ENCODE measurements at regions not wholly inside any gene's neighbourhood (a gene's known extent, or its start where the extent isn't known, plus 50 kb on each side); places are given as distances from the start of the nearest gene placed in this dataset.
"Not testable (repeated sequence)": the region's sequence is repeated elsewhere in the genome, so short reads cannot be mapped to it uniquely, and the experiment has no call there.

DNA sequence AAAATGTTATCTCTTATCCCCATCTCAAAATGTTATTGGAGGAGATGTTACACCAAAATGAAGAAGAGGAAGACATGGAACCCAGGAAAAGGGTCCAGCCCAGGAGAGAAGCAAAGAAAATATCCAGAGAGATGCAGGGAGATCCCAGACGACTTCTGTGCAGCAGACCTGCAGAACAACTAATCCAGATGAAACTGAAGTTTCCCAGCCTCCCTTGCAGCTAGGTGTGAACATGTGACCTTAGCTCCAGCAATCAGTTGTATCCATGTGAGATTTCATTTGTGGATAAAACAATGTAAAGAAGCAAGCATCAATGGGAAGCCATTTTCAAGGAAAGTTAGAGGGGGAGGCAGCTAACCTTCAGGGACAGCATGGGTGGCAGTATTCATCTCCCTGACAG is 55.8 kb upstream of the NANOS1 start:
- CTCF ChIA-PET: interaction anchor here (0.7 kb wide), 1 partner anchor 14 kb away, joined by 3 read pairs; no protein-coding TSS in a partner anchor
- POLR2A ChIA-PET: no interaction called here
- H3K4me3 ChIP-seq (ENCODE audit: low read depth, low read length): no peak overlapping the region

DNA sequence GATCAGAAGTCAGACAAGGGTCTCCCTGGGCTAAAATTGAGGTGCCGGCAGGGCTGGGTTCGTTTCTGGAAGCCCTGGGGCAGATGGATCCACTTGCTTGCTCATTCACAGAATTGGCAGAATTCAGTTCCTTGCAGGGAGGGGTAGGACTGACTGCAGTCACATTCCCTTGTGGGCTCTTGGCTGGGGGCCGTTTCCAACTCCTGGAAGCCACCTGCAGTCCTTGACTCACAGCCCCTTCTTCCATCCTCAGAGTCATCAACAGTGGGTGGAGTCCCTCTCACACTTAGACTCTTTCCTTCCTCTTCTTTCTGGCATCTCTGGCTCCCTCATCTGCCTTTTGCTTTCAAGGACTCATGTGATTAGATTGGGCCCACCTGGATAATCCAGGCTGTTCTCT is 54.6 kb upstream of the NANOS1 start:
- DNase-seq (ENCODE audit: low read depth): no peak
- peaks cover 4% of the 10 kb centered on the region for H3K27me3 ChIP-seq (ENCODE audit: control insufficient read depth, insufficient read depth, low read length)
- CTCF ChIA-PET: no interaction called here
- TF ChIP-seq, protein P1, sequence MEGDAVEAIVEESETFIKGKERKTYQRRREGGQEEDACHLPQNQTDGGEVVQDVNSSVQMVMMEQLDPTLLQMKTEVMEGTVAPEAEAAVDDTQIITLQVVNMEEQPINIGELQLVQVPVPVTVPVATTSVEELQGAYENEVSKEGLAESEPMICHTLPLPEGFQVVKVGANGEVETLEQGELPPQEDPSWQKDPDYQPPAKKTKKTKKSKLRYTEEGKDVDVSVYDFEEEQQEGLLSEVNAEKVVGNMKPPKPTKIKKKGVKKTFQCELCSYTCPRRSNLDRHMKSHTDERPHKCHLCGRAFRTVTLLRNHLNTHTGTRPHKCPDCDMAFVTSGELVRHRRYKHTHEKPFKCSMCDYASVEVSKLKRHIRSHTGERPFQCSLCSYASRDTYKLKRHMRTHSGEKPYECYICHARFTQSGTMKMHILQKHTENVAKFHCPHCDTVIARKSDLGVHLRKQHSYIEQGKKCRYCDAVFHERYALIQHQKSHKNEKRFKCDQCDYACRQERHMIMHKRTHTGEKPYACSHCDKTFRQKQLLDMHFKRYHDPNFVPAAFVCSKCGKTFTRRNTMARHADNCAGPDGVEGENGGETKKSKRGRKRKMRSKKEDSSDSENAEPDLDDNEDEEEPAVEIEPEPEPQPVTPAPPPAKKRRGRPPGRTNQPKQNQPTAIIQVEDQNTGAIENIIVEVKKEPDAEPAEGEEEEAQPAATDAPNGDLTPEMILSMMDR (IDR thresholded peaks at IDR 0.05; ENCODE audit: insufficient read depth, low read depth, low read length): no peak
- POLR2A ChIA-PET: no interaction called here
- no peak overlapping the region for H3K4me3 ChIP-seq (ENCODE audit: low read depth, low read length)
- H3K36me3 ChIP-seq (ENCODE audit: control insufficient read depth, insufficient read depth, low read length): no peaks in the 10 kb centered on the region

More for the DNA sequence above, 55.8 kb upstream of the NANOS1 start:
- DNase-seq (ENCODE audit: low read depth): no peak
- Histone ChIP-seq H3K27me3 (ENCODE audit: control insufficient read depth, insufficient read depth, low read length) (peaks cover 4% of the 10 kb centered on the region), H3K36me3 (ENCODE audit: control insufficient read depth, insufficient read depth, low read length) (no peaks in the 10 kb centered on the region)
- TF ChIP-seq, protein P1 (IDR thresholded peaks at IDR 0.05; ENCODE audit: insufficient read depth, low read depth, low read length): no peak

DNA sequence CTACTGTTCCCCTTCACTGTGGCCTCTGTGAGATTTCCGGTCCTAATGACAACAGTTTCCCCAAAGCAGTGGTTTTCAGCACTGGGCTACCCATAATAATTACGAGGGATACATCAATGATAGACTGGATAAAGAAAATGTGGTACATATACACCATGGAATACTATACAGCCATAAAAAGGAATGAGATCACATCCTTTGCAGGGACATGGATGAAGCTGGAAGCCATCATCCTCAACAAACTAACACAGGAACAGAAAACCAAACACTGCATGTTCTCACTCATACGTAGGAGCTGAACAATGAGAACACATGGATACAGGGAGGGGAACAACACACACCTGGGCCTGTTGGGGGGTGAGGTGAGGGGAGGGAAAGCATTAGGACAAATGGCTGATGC is 53.3 kb upstream of the NANOS1 start:
- CTCF ChIA-PET: interaction anchor here (0.8 kb wide), 1 partner anchor 23 kb away, joined by 3 read pairs; no protein-coding TSS in a partner anchor
- H3K4me3 ChIP-seq (ENCODE audit: low read depth, low read length); H3K27me3 ChIP-seq (ENCODE audit: control insufficient read depth, insufficient read depth, low read length); DNase-seq (ENCODE audit: low read depth); H3K36me3 ChIP-seq (ENCODE audit: control insufficient read depth, insufficient read depth, low read length); POLR2A ChIA-PET: not testable (repeated sequence)

DNA sequence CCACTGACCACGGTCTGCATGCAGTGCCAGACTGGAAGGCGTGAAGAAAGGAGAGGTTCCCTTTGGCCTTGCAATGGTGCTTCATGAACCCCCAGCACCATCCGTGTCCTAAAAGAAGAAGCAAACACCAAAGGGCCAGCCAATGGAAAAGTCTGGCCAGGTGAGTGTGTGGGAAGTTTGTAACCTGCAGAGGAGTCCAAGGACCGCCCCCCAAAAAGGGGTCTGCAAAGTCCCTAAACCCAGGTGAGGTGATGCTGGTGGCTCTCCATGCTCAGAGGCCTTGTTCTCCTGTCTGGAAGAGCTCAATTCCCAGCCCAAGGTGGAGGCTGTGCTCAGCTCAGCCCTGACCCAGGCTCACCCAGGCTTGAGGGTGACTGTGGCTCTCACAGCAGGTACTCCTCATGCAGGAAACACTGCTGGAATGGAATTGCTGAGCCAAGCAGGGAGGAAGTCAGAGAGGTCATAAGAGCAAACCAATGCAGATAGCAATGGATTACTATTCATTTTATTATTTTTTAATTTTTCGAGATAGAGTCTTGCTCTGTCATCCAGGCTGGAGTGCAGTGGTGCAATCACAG is 52.4 kb upstream of the NANOS1 start:
- ChIA-PET CTCF (no interaction called here), POLR2A (no interaction called here)
- no peaks in the 10 kb centered on the region for H3K36me3 ChIP-seq (ENCODE audit: control insufficient read depth, insufficient read depth, low read length)
- DNase-seq (ENCODE audit: low read depth): no peak
- H3K27me3 ChIP-seq (ENCODE audit: control insufficient read depth, insufficient read depth, low read length): peaks cover 2% of the 10 kb centered on the region; the same call in 1 of the 2 replicates
- TF ChIP-seq, protein P1 (IDR thresholded peaks at IDR 0.05; ENCODE audit: insufficient read depth, low read depth, low read length): no peak
- no peak overlapping the region for H3K4me3 ChIP-seq (ENCODE audit: low read depth, low read length)

DNA sequence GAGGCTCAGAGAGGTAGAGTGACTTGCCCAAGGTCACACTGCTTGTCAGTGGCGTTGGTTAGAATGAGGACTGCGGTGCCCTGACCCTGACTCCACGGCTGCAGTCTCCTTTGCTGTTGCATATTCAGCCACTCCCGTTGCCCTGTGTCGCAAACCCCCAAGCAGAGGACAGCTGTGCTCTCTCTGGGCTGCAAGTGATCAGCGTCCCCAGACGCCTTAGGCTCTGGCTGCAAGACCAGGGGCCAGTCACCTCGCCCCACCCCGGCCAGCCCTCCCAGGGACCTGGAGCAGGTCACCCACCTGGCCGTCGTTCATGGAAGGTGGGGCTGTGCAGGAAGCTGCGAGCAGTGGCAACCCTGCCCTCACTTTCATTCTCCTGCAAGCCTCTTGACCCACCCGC is 51.7 kb upstream of the NANOS1 start:
- no peak for DNase-seq (ENCODE audit: low read depth)
- ChIA-PET POLR2A (no interaction called here), CTCF (no interaction called here)
- Histone ChIP-seq H3K27me3 (ENCODE audit: control insufficient read depth, insufficient read depth, low read length) (peaks cover 6% of the 10 kb centered on the region), H3K36me3 (ENCODE audit: control insufficient read depth, insufficient read depth, low read length) (no peaks in the 10 kb centered on the region), H3K4me3 (ENCODE audit: low read depth, low read length) (no peak overlapping the region)
- TF ChIP-seq, protein P1 (IDR thresholded peaks at IDR 0.05; ENCODE audit: insufficient read depth, low read depth, low read length): no peak

Measured in BJ (cell line).